GM13977 (cell line): ENCODE measurements at regions not wholly inside any gene's neighbourhood (a gene's known extent, or its start where the extent isn't known, plus 50 kb on each side); places are given as distances from the start of the nearest gene placed in this dataset.

Experiments
- DNase-seq: peaks from one replicate; pipeline ENCODE4 v3.0.0; 2012; ENCODE audit warnings: low spot score
- CTCF ChIP-seq: IDR thresholded peaks from 2 replicates; pipeline ENCODE4 v1.5.1; 2012; ENCODE audit warnings: mild to moderate bottlenecking, control low read depth; ENCODE audit not compliant: insufficient read depth; ENCODE audit errors: extremely low read depth, missing control alignments
- in situ Hi-C: fragments of 300-500 bp; cut with MboI; formaldehyde crosslinking; loops from one replicate; pipeline ENCODE4 v1.12.0; 2022; ENCODE audit warnings: low sequenced_read_pairs, low pct_unique_long_range_greater_than_20kb, mixed read lengths, inconsistent platforms; ENCODE audit not compliant: unreplicated experiment

- no peak for TF ChIP-seq CTCF
- no peak for DNase-seq
- in situ Hi-C loops: no loop called here
These were observed 670.2 kb downstream of the DIAPH3 start for GRCh38 chr13:59493436-59493965.

GRCh38 chr13:59494151-59494550 is 669.6 kb downstream of the DIAPH3 start:
- in situ Hi-C loops: no loop called here
- TF ChIP-seq CTCF: no peak

GRCh38 chr13:59494560-59494970 is 669.2 kb downstream of the DIAPH3 start:
- DNase-seq: no peak
- no peak for TF ChIP-seq CTCF
- in situ Hi-C loops: no loop called here

More at GRCh38 chr13:59494151-59494550, 669.6 kb downstream of the DIAPH3 start:
- DNase-seq: no peak

- DNase-seq: no peak
- TF ChIP-seq CTCF: no peak
- in situ Hi-C loops: no loop called here
These were observed 668.4 kb downstream of the DIAPH3 start for GRCh38 chr13:59495299-59495698.

- DNase-seq: no peak
- in situ Hi-C loops: no loop called here
- no peak for TF ChIP-seq CTCF
These were observed 667.7 kb downstream of the DIAPH3 start for GRCh38 chr13:59495936-59496512.

GRCh38 chr13:59497621-59498247 is 666.0 kb downstream of the DIAPH3 start:
- no peak for DNase-seq
- in situ Hi-C loops: no loop called here
- TF ChIP-seq CTCF: no peak
